GM21529 (cell line): ENCODE measurements at regions not wholly inside any gene's neighbourhood (a gene's known extent, or its start where the extent isn't known, plus 50 kb on each side); places are given as distances from the start of the nearest gene placed in this dataset.
"Not testable (repeated sequence)": the region's sequence is repeated elsewhere in the genome, so short reads cannot be mapped to it uniquely, and the experiment has no call there.

Experiments used
- ATAC-seq: cut with Tn5 transposase; IDR thresholded peaks from one replicate; pipeline ENCODE4 v1.9.1; 2021; ENCODE audit not compliant: unreplicated experiment

GRCh38 chr11:129696309-129696989 is 119.2 kb upstream of the TMEM45B start:
- no peak for ATAC-seq

GRCh38 chr11:129698212-129698611 is 117.4 kb upstream of the TMEM45B start:
- ATAC-seq: no peak

GRCh38 chr11:129699711-129700304 is 115.8 kb upstream of the TMEM45B start:
- no peak for ATAC-seq

- no peak for ATAC-seq
These were observed 114.9 kb upstream of the TMEM45B start for GRCh38 chr11:129700701-129701100.

GRCh38 chr11:129701706-129702105 is 113.9 kb upstream of the TMEM45B start:
- no peak for ATAC-seq

GRCh38 chr11:129702410-129703398 is 112.9 kb upstream of the TMEM45B start:
- no peak for ATAC-seq

GRCh38 chr11:129703846-129704245 is 111.8 kb upstream of the TMEM45B start:
- ATAC-seq: no peak

- no peak for ATAC-seq
These were observed 110.8 kb upstream of the TMEM45B start for GRCh38 chr11:129704831-129705230.

- no peak for ATAC-seq
These were observed 110.3 kb upstream of the TMEM45B start for GRCh38 chr11:129705341-129705740.

- no peak for ATAC-seq
These were observed 109.7 kb upstream of the TMEM45B start for GRCh38 chr11:129705933-129706332.

GRCh38 chr11:129709801-129710398 is 105.7 kb upstream of the TMEM45B start:
- no peak for ATAC-seq

- no peak for ATAC-seq
These were observed 105.2 kb upstream of the TMEM45B start for GRCh38 chr11:129710423-129710822.

GRCh38 chr11:129711760-129712159 is 103.9 kb upstream of the TMEM45B start:
- ATAC-seq: no peak

GRCh38 chr11:129712486-129713240 is 103.0 kb upstream of the TMEM45B start:
- ATAC-seq: not testable (repeated sequence)

- ATAC-seq: no peak
These were observed 96.6 kb upstream of the TMEM45B start for GRCh38 chr11:129719037-129719436.

- no peak for ATAC-seq
These were observed 95.5 kb upstream of the TMEM45B start for GRCh38 chr11:129720156-129720555.

- no peak for ATAC-seq
These were observed 94.7 kb upstream of the TMEM45B start for GRCh38 chr11:129720994-129721393.

- ATAC-seq: no peak
These were observed 94.0 kb upstream of the TMEM45B start for GRCh38 chr11:129721685-129722084.

GRCh38 chr11:129722529-129722928 is 93.1 kb upstream of the TMEM45B start:
- ATAC-seq: no peak

GRCh38 chr11:129723146-129723760 is 92.4 kb upstream of the TMEM45B start:
- ATAC-seq: no peak
